SU-DHL-6 (cell line): ENCODE measurements at regions not wholly inside any gene's neighbourhood (a gene's known extent, or its start where the extent isn't known, plus 50 kb on each side); places are given as distances from the start of the nearest gene placed in this dataset.
"Not testable (repeated sequence)": the region's sequence is repeated elsewhere in the genome, so short reads cannot be mapped to it uniquely, and the experiment has no call there.

Experiments used
- CTCF ChIP-seq: fragments of 200-600 bp; sonication (generic); IDR thresholded peaks from one replicate; pipeline ENCODE4 v1.5.1; 2017; ENCODE audit warnings: antibody characterized with exemption, mild to moderate bottlenecking, low read length, moderate library complexity; ENCODE audit not compliant: insufficient read depth, poor library complexity, severe bottlenecking
- EZH2phosphoT487 ChIP-seq: fragments of 200-600 bp; sonication (generic), shearing (Covaris generic); conservative IDR thresholded peaks from 2 replicates; pipeline ENCODE4 v1.6.1; 2018; ENCODE audit warnings: mild to moderate bottlenecking, antibody characterized with exemption, low read length, moderate library complexity, mixed read lengths

- TF ChIP-seq CTCF, EZH2phosphoT487: not testable (repeated sequence)
Observed at GRCh38 chr11:87507722-87508121, 470.0 kb downstream of the TMEM135 start.
